A673 (cell line): ENCODE measurements at regions not wholly inside any gene's neighbourhood (a gene's known extent, or its start where the extent isn't known, plus 50 kb on each side); places are given as distances from the start of the nearest gene placed in this dataset.

Source experiments
- CTCF ChIP-seq: fragments of 300-800, 200-600 bp; sonication (generic); conservative IDR thresholded peaks from 2 replicates; pipeline ENCODE4 v1.5.1; 2017; ENCODE audit warnings: low read depth, mild to moderate bottlenecking, antibody characterized with exemption, low read length, moderate library complexity, mixed read lengths
- EZH2 ChIP-seq: fragments of 200-600 bp; sonication (generic); IDR thresholded peaks from 2 replicates; pipeline ENCODE4 v1.6.1; 2017; ENCODE audit warnings: borderline replicate concordance, low read depth, mild to moderate bottlenecking, mixed read lengths, antibody characterized with exemption, low read length; ENCODE audit not compliant: poor library complexity, severe bottlenecking

- TF ChIP-seq CTCF (no peak), EZH2 (no peak)
These were observed 1731.5 kb upstream of the FLRT2 start for GRCh38 chr14:83798421-83798820.
